GM21737 (cell line): ENCODE measurements at regions not wholly inside any gene's neighbourhood (a gene's known extent, or its start where the extent isn't known, plus 50 kb on each side); places are given as distances from the start of the nearest gene placed in this dataset.
A peak's percentile ranks its signal among the peaks of the same experiment; 100 is the strongest.
"Not testable (repeated sequence)": the region's sequence is repeated elsewhere in the genome, so short reads cannot be mapped to it uniquely, and the experiment has no call there.

Experiments
- ATAC-seq: cut with Tn5 transposase; IDR thresholded peaks from one replicate; pipeline ENCODE4 v1.9.1; 2021; ENCODE audit warnings: mild to moderate bottlenecking, moderate library complexity; ENCODE audit not compliant: unreplicated experiment

GRCh38 chr2:129833465-129833864 is 146.0 kb upstream of the RAB6C start:
- not testable (repeated sequence) for ATAC-seq

GRCh38 chr2:129847043-129847442 is 132.4 kb upstream of the RAB6C start:
- ATAC-seq: no peak

DNA sequence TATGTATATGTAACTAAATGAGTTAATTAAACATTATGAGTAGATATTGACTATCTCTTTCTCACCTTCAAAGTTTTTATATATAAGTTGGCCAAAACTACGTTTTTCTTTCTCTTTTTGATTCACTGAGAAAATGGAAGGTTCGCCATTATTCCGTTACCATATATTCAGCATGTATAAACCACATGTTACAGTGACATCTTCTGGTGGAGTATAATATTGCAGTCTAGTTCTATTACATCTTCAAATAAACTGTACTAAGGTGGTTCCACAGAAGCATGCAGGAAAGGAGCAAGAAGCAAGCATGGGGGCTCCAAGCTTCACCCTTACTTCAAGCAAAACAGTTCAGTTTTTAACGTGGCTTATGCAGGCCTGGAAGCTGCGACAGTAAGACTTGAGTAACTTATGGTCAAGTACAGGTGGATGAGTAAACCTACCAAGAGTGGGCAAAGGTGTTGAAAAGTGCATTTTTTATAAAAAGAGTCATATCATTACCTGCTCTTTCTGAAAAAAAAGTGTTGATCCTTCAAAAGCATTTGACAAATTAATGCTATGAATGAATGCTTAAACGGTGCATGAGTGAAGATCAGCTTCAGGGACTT is 129.8 kb upstream of the RAB6C start:
- ATAC-seq: no peak

DNA sequence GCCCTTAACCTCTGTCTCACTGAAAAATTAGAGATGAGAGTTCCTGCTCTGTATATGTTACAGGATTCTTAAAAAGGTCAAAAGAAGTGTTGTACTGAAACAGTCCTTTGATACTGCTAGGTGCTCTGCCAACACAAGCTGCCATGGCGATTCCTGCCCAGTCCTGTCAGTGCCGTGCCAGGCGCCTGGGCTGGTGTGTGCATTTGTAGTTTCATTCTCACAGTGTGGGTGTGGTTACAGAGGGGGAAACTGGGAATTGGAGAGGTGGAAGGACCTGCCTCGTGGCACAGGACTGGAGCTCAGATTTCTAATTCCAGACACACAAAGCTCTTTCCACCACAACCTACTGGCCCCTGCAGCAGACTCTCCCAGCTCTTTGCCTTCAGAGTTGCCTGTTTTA is 122.3 kb upstream of the RAB6C start:
- ATAC-seq: no peak

DNA sequence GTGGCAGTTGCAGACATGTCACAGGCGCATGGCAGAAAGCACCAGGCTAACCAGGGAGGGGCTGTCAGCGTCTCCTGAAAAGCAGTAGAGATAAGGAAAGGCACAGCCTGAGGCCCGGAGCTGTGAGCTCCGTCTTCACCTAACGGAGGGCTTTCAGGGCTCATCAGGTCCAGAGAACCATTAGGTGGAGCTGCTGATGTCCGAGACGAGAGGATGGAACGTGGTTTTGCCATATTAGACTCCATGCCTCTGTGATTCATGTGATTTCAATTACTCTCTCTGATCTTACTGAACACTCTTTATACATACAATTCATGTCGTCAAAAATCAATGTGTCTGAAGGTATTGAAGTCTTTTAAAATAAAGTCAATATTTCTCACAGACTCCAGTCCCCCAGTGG is 120.3 kb upstream of the RAB6C start:
- ATAC-seq: no peak

GRCh38 chr2:129860088-129860487 is 119.4 kb upstream of the RAB6C start:
- ATAC-seq: no peak

GRCh38 chr2:129861666-129862288 is 117.7 kb upstream of the RAB6C start:
- no peak for ATAC-seq

GRCh38 chr2:129862668-129863067 is 116.8 kb upstream of the RAB6C start:
- no peak for ATAC-seq

GRCh38 chr2:129863350-129863749 is 116.1 kb upstream of the RAB6C start:
- no peak for ATAC-seq

- no peak for ATAC-seq
Measured at GRCh38 chr2:129864719-129865118, 114.7 kb upstream of the RAB6C start.

DNA sequence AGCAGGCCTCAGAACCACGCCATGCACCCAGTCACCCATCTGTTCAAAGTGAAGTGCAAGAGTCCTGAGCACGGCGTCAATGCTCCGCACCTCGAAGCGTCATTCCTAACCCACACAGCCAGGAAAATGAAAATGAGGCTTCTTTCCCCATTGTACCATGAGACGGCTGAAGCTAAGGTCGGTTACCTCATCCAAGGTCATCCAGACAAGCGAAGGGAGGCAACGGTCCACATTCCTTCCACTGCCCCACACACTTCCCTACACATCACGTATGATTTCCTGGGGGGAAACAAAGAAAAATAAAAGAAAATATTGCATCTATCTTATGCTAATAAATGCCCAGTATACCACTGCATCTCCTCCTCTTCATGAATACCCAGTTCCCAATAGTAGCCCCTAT is 113.5 kb upstream of the RAB6C start:
- ATAC-seq: no peak

DNA sequence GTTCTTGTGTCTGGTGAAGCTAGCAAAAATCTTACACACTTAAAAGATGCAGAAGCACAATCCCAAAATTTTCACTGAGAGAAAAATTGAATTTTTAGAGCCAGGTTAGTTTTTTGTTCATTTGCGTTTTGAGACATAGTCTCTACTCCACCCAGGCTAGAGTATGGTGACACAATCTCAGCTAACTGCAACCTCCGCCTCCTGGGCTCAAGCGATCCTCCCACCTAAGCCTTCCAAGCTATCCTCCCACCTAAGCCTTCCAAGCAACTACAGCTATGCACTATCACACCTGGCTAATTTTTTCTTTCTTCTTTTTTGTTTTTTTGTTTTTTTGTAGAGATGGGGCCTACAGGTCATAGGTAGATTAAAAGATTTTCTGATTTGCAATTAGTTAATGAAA is 113.1 kb upstream of the RAB6C start:
- ATAC-seq: no peak

DNA sequence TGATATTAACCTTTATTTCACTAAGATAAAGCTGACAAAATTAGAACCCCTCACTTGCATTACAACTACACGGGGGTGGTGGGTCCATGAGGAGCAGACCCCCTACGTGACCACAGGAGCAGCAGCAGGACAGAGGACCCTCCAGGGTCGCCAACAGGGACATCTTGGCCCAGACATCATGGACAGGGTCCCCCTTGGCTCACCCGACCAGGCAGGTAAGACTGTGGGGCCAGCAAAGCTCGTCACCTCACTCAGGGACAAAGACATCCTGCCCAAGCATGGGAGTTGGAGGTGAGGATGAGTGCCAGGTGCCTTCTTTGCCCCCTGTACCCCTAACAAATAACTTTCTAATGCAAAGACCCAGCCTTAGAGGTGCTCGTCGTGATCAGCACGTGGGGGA is 111.3 kb upstream of the RAB6C start:
- ATAC-seq: no peak

DNA sequence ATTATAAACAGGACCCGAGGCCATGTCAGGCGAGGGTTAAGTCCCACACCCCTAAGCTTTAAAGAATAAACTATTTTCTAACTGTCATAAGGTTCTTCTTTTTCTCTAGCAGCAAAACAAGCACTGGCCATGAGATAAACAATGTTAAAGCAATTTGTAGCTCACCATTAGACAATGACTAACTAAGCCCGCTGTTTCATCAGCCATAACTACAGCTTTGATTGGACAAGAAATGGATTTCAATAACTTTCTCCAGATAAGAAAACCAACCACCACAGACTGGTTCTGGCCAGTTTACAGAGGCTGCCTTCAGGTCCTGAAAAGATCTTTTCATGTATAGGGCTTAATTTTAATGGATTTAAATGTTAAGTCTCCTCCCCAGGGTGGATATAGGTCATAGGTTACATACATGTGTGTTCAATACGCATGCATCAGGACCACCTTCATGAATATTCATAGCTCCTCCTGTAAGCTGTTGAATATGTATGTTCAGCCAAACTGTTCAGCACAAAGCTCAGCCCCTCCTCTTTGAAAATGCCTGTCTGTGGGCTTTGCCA is 108.7 kb upstream of the RAB6C start:
- no peak for ATAC-seq

- no peak for ATAC-seq
Measured at GRCh38 chr2:129872446-129872845, 107.0 kb upstream of the RAB6C start.

- ATAC-seq: no peak
Measured at GRCh38 chr2:129876541-129876940, 102.9 kb upstream of the RAB6C start.

GRCh38 chr2:129877289-129877741 is 102.2 kb upstream of the RAB6C start:
- peak; percentile 86 for ATAC-seq

DNA sequence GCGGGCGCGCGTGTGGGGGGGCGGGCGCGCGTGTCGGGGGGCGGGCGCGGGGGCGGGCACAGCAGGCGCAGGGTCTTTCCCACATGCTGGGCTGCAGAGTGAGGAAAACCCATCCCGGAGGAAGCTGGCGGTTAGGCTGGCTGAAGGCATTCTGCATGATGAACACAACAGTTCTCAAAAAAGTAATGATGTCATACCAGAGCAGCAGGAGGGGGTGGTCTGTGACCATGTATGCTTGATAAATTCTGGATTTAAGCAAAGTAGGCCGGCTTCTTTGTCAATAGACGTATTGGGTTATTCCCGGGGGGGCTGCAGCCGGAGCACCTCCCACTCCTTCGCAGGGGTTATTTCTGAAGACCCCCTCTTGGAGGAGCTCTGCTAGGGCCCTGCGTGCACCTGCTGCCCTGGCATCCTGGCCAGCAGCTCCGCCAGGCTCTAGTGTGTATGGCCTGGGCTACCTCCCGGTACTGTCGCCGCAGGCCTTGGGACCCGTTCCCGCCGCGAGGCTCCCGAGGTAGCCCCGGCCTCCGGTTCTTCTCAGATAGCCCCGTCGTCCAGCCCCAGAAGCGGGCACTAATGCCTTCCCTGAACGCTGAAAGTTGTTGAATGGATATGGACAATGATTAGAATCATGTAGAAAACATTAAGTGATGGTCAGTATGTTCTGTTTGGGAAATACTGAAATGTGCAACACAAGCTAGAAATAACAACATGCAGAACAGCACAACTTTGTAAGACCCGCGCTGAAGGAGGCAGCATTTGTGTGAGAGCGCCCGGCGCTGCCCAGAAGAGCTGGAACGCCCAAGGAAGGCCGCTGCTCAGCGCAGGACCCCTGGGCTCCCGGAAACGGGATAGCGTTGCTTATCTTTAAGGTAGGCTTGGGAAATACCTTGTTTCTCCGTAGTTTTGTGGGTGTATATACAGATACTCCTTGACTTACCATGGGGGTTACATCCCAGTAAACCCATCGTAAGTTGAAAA is 101.4 kb upstream of the RAB6C start:
- ATAC-seq: peak; percentile 7

GRCh38 chr2:129879614-129880180 is 99.8 kb upstream of the RAB6C start:
- no peak for ATAC-seq

DNA sequence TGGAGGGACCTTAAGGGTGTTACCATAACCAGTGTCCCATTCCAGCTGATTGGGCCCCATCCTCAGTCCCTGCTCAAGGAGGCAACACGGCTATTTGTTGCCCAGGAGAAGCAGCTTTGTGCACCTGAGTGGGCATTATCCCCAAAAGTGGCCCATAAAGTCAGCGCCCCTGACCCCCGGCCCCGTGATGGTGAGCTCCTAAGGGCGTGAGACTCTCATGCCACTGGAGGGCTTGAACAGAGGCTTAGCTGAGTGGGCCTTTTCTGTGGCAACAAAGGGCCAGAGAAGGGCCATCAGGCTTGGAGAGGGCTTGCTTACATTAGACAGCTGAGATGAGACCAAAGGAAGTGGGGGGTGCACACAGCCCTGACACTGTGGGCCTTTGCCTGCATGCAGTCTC is 99.2 kb upstream of the RAB6C start:
- ATAC-seq: no peak

DNA sequence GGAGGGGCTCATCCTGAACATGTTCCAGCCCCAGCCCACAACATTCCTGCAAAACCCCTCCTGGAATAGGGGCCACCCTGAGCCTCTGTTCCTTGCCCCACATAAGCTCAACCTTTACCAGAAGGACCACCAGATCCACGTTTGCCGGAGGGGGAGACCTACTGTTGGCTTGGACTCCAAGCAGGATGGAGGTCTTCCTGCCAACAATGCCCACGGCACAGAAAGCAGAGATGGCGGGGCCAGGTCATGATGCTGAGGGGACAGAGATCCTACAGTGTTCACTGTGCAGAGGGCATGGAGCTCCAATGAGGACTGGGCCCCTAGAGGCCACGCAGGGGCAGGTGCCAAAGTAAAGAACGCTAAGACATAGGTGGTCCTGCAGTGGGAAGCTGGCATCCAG is 98.5 kb upstream of the RAB6C start:
- no peak for ATAC-seq
